ENCODE measurements at regions not wholly inside any gene's neighbourhood (a gene's known extent, or its start where the extent isn't known, plus 50 kb on each side); places are given as distances from the start of the nearest gene placed in this dataset.

- no peak for TF ChIP-seq PATZ1 (CRISPR knock-in tag; IDR thresholded peaks at IDR 0.05; ENCODE audit: borderline replicate concordance)
- no peak for TF ChIP-seq SNAI2 (CRISPR knock-in tag; IDR thresholded peaks at IDR 0.05)
- TF ChIP-seq, protein P1, sequence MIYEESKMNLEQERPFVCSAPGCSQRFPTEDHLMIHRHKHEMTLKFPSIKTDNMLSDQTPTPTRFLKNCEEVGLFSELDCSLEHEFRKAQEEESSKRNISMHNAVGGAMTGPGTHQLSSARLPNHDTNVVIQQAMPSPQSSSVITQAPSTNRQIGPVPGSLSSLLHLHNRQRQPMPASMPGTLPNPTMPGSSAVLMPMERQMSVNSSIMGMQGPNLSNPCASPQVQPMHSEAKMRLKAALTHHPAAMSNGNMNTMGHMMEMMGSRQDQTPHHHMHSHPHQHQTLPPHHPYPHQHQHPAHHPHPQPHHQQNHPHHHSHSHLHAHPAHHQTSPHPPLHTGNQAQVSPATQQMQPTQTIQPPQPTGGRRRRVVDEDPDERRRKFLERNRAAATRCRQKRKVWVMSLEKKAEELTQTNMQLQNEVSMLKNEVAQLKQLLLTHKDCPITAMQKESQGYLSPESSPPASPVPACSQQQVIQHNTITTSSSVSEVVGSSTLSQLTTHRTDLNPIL (CRISPR knock-in tag; IDR thresholded peaks at IDR 0.05; ENCODE audit: low read depth) = no peak
- TF ChIP-seq OSR1 (CRISPR knock-in tag; IDR thresholded peaks at IDR 0.05) = no peak
- TF ChIP-seq ZFP30 (CRISPR knock-in tag; IDR thresholded peaks at IDR 0.05) = no peak
- TF ChIP-seq ZNF8 (CRISPR knock-in tag; IDR thresholded peaks at IDR 0.05) = no peak
- no peak for TF ChIP-seq TOX (CRISPR knock-in tag; IDR thresholded peaks at IDR 0.05; ENCODE audit: borderline replicate concordance)
- TF ChIP-seq ZNF70 (CRISPR knock-in tag; IDR thresholded peaks at IDR 0.05) = no peak
- TF ChIP-seq RARB (CRISPR knock-in tag; IDR thresholded peaks at IDR 0.05) = no peak
- no peak for TF ChIP-seq ZFP3 (CRISPR knock-in tag; IDR thresholded peaks at IDR 0.05)
- TF ChIP-seq, protein P2, sequence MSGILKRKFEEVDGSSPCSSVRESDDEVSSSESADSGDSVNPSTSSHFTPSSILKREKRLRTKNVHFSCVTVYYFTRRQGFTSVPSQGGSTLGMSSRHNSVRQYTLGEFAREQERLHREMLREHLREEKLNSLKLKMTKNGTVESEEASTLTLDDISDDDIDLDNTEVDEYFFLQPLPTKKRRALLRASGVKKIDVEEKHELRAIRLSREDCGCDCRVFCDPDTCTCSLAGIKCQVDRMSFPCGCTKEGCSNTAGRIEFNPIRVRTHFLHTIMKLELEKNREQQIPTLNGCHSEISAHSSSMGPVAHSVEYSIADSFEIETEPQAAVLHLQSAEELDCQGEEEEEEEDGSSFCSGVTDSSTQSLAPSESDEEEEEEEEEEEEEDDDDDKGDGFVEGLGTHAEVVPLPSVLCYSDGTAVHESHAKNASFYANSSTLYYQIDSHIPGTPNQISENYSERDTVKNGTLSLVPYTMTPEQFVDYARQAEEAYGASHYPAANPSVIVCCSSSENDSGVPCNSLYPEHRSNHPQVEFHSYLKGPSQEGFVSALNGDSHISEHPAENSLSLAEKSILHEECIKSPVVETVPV (CRISPR knock-in tag; IDR thresholded peaks at IDR 0.05) = no peak
- TF ChIP-seq CSDC2 (CRISPR knock-in tag; IDR thresholded peaks at IDR 0.05) = no peak
- no peak for TF ChIP-seq GLIS3 (CRISPR knock-in tag; IDR thresholded peaks at IDR 0.05)
- no peak for TF ChIP-seq TSHZ2 (CRISPR knock-in tag; IDR thresholded peaks at IDR 0.05)
Measured at GRCh38 chr5:105872569-105873270, 1798.0 kb downstream of the EFNA5 start.
